Mammary epithelial cell (primary cell): ENCODE measurements at regions not wholly inside any gene's neighbourhood (a gene's known extent, or its start where the extent isn't known, plus 50 kb on each side); places are given as distances from the start of the nearest gene placed in this dataset.

Experiments
- CTCF ChIP-seq, 2 donors: IDR thresholded peaks in 1 of 2; conservative IDR thresholded peaks in 1 of 2; 2 replicates each; pipeline ENCODE4 v1.5.1; 2011 to 2012; ENCODE audit warnings: inconsistent platforms in 2 of 2, low read length in 2 of 2, mild to moderate bottlenecking in 2 of 2, control low read depth in 1 of 2, low read depth in 1 of 2; ENCODE audit not compliant: insufficient read depth in 1 of 2; ENCODE audit errors: extremely low read depth in 1 of 2
- EZH2 ChIP-seq: IDR thresholded peaks from 2 replicates; pipeline ENCODE4 v1.6.1; 2012; ENCODE audit warnings: low read length, inconsistent platforms, borderline replicate concordance

DNA sequence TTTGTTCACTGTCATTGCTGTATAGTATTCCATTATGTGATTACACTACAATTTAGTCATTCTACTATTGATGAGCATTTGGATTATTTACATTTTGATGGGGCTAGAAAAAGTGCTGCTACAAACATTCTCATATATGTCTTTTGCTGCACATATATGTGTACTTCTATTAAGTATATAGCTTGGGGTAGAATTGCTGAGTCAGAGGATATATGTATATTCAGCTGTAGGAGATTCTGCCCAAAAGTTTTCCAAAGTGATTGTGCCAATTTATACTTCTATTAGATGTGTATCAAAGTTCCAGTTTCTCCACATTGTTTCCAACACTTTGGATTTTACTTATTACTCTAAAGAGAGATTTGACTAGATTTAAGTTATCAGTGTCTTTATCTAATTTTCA is 101.7 kb upstream of the UGP2 start:
- no peak for TF ChIP-seq CTCF (conservative IDR thresholded peaks at IDR 0.05 in 1 of 2, IDR thresholded peaks at IDR 0.05 in 1 of 2; ENCODE audit: extremely low read depth in 1 of 2, insufficient read depth in 1 of 2, low read depth in 1 of 2, low read length in 2 of 2)
- TF ChIP-seq EZH2 = no peak
